SIG-M5 treated with dmso at 0.1 percent for 504 hours (cell line): ENCODE measurements at regions not wholly inside any gene's neighbourhood (a gene's known extent, or its start where the extent isn't known, plus 50 kb on each side); places are given as distances from the start of the nearest gene placed in this dataset.

Experiments
- DNase-seq: peaks from one replicate; lab custom pipeline; 2025; ENCODE audit not compliant: unreplicated experiment; lab: John Stamatoyannopoulos, UW

GRCh38 chr5:4544049-4544670, 596.0 kb upstream of the ADAMTS16 start:
- DNase-seq, result no peak

GRCh38 chr5:4547547-4547946, 592.6 kb upstream of the ADAMTS16 start:
- no peak for DNase-seq

- DNase-seq, result no peak
Measured at GRCh38 chr5:4548341-4548740, 591.8 kb upstream of the ADAMTS16 start.

GRCh38 chr5:4549351-4549750, 590.8 kb upstream of the ADAMTS16 start:
- no peak for DNase-seq

GRCh38 chr5:4551034-4551433, 589.1 kb upstream of the ADAMTS16 start:
- no peak for DNase-seq

- DNase-seq, result no peak
Measured at GRCh38 chr5:4553130-4553529, 587.0 kb upstream of the ADAMTS16 start.

- no peak for DNase-seq
Measured at GRCh38 chr5:4553978-4554377, 586.2 kb upstream of the ADAMTS16 start.

- DNase-seq, result no peak
Measured at GRCh38 chr5:4555725-4556285, 584.3 kb upstream of the ADAMTS16 start.

- no peak for DNase-seq
Measured at GRCh38 chr5:4561403-4561802, 578.7 kb upstream of the ADAMTS16 start.

- DNase-seq, result no peak
Measured at GRCh38 chr5:4563400-4563799, 576.7 kb upstream of the ADAMTS16 start.

- no peak for DNase-seq
Measured at GRCh38 chr5:4570047-4570995, 569.8 kb upstream of the ADAMTS16 start.

- DNase-seq, result no peak
Measured at GRCh38 chr5:4571248-4571948, 568.7 kb upstream of the ADAMTS16 start.

- no peak for DNase-seq
Measured at GRCh38 chr5:4572311-4573100, 567.6 kb upstream of the ADAMTS16 start.

- no peak for DNase-seq
Measured at GRCh38 chr5:4575608-4576007, 564.5 kb upstream of the ADAMTS16 start.

- DNase-seq, result no peak
Measured at GRCh38 chr5:4576161-4576748, 563.9 kb upstream of the ADAMTS16 start.

- DNase-seq, result no peak
Measured at GRCh38 chr5:4576908-4577307, 563.2 kb upstream of the ADAMTS16 start.

GRCh38 chr5:4579679-4580078, 560.5 kb upstream of the ADAMTS16 start:
- DNase-seq, result no peak

- no peak for DNase-seq
Measured at GRCh38 chr5:4580772-4581171, 559.4 kb upstream of the ADAMTS16 start.

GRCh38 chr5:4581289-4581688, 558.8 kb upstream of the ADAMTS16 start:
- no peak for DNase-seq

GRCh38 chr5:4584982-4585381, 555.1 kb upstream of the ADAMTS16 start:
- DNase-seq, result no peak
